Vagina (tissue), 2 donors: ENCODE measurements at regions not wholly inside any gene's neighbourhood (a gene's known extent, or its start where the extent isn't known, plus 50 kb on each side); places are given as distances from the start of the nearest gene placed in this dataset.

ENCODE experiments used
- POLR2A ChIP-seq, 2 donors: fragments of 450-650 bp; IDR thresholded peaks; one replicate each; pipeline ENCODE4 v1.6.1; 2017; ENCODE audit warnings: antibody characterized with exemption in 2 of 2, mild to moderate bottlenecking in 2 of 2, moderate library complexity in 2 of 2
- POLR2AphosphoS5 ChIP-seq, 2 donors: sonication (generic); formaldehyde crosslinking; IDR thresholded peaks; one replicate each; pipeline ENCODE4 v1.9.0; 2017; ENCODE audit warnings: antibody characterized with exemption in 2 of 2, mild to moderate bottlenecking in 2 of 2, low read depth in 1 of 2; ENCODE audit not compliant: insufficient read depth in 1 of 2
- TF ChIP-seq, protein P1 (sequence below), 3 experiments: fragments of 450-650 bp in 2 of 3; fragments of 200-600 bp in 1 of 3; sonication (generic) in 1 of 3; IDR thresholded peaks; one replicate each; pipeline ENCODE4 v1.5.1; 2017 to 2019; ENCODE audit warnings: antibody characterized with exemption in 3 of 3, mild to moderate bottlenecking in 2 of 3, moderate library complexity in 2 of 3

- TF ChIP-seq, protein P1, sequence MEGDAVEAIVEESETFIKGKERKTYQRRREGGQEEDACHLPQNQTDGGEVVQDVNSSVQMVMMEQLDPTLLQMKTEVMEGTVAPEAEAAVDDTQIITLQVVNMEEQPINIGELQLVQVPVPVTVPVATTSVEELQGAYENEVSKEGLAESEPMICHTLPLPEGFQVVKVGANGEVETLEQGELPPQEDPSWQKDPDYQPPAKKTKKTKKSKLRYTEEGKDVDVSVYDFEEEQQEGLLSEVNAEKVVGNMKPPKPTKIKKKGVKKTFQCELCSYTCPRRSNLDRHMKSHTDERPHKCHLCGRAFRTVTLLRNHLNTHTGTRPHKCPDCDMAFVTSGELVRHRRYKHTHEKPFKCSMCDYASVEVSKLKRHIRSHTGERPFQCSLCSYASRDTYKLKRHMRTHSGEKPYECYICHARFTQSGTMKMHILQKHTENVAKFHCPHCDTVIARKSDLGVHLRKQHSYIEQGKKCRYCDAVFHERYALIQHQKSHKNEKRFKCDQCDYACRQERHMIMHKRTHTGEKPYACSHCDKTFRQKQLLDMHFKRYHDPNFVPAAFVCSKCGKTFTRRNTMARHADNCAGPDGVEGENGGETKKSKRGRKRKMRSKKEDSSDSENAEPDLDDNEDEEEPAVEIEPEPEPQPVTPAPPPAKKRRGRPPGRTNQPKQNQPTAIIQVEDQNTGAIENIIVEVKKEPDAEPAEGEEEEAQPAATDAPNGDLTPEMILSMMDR (IDR thresholded peaks at IDR 0.05): no peak
- TF ChIP-seq POLR2A (IDR thresholded peaks at IDR 0.05) (no peak), POLR2AphosphoS5 (IDR thresholded peaks at IDR 0.05; ENCODE audit: insufficient read depth in 1 of 2, low read depth in 1 of 2) (no peak)
These were observed 1386.6 kb upstream of the PCDH9 start for GRCh38 chr13:68616600-68617222.
